ENCODE measurements at regions not wholly inside any gene's neighbourhood (a gene's known extent, or its start where the extent isn't known, plus 50 kb on each side); places are given as distances from the start of the nearest gene placed in this dataset.
A peak's percentile ranks its signal among the peaks of the same experiment; 100 is the strongest.

GRCh38 chrX:20538974-20539373 is 272.3 kb upstream of the RPS6KA3 start:
- no peak for DNase-seq (ENCODE audit: low read depth, low spot score)
- ChIA-PET CTCF (interaction anchor here (0.8 kb wide), 2 partner anchors 9 to 1207 kb away, joined by 3 to 6 read pairs; no protein-coding TSS in a partner anchor), POLR2A (no interaction called here)
- TF ChIP-seq CTCF (IDR thresholded peaks at IDR 0.05; ENCODE audit: insufficient read depth, low read length, missing control alignments) = no peak
- H3K4me3 ChIP-seq (ENCODE audit: low read depth, low read length) = no peak overlapping the region

- TF ChIP-seq CTCF (IDR thresholded peaks at IDR 0.05; ENCODE audit: insufficient read depth, low read length, missing control alignments) = no peak
- CTCF ChIA-PET = interaction anchor here (0.9 to 7.9 kb wide), 5 partner anchors 9 to 1215 kb away, joined by 3 to 62 read pairs (median 5); no protein-coding TSS in a partner anchor
- no peak for DNase-seq (ENCODE audit: low read depth, low spot score)
- POLR2A ChIA-PET = no interaction called here
- H3K4me3 ChIP-seq (ENCODE audit: low read depth, low read length) = no peak overlapping the region
Measured at GRCh38 chrX:20531667-20532066, 265.0 kb upstream of the RPS6KA3 start.

GRCh38 chrX:20530406-20530921 is 263.8 kb upstream of the RPS6KA3 start:
- no peak for DNase-seq (ENCODE audit: low read depth, low spot score)
- POLR2A ChIA-PET = no interaction called here
- H3K4me3 ChIP-seq (ENCODE audit: low read depth, low read length) = peak overlapping the region; percentile 27
- TF ChIP-seq CTCF (IDR thresholded peaks at IDR 0.05; ENCODE audit: insufficient read depth, low read length, missing control alignments) = peak; percentile 48
- CTCF ChIA-PET = interaction anchor here (0.6 to 7.9 kb wide), 22 partner anchors 8 to 1308 kb away, joined by 3 to 62 read pairs (median 5); partner anchors contain the start of gene MBTPS2

GRCh38 chrX:20529711-20530110 is 263.0 kb upstream of the RPS6KA3 start:
- no peak overlapping the region for H3K4me3 ChIP-seq (ENCODE audit: low read depth, low read length)
- DNase-seq (ENCODE audit: low read depth, low spot score) = no peak
- CTCF ChIA-PET = interaction anchor here (0.6 to 7.9 kb wide), 20 partner anchors 9 to 1419 kb away, joined by 3 to 62 read pairs (median 4); partner anchors contain the start of gene MBTPS2
- POLR2A ChIA-PET = no interaction called here
- no peak for TF ChIP-seq CTCF (IDR thresholded peaks at IDR 0.05; ENCODE audit: insufficient read depth, low read length, missing control alignments)

GRCh38 chrX:20529301-20529700 is 262.6 kb upstream of the RPS6KA3 start:
- POLR2A ChIA-PET = no interaction called here
- CTCF ChIA-PET = interaction anchor here (1.0 to 7.9 kb wide), 11 partner anchors 9 to 1419 kb away, joined by 3 to 62 read pairs (median 4); partner anchors contain the start of gene MBTPS2
- H3K4me3 ChIP-seq (ENCODE audit: low read depth, low read length) = no peak overlapping the region
- no peak for DNase-seq (ENCODE audit: low read depth, low spot score)
- TF ChIP-seq CTCF (IDR thresholded peaks at IDR 0.05; ENCODE audit: insufficient read depth, low read length, missing control alignments) = no peak

GRCh38 chrX:20527558-20528011 is 260.9 kb upstream of the RPS6KA3 start:
- no peak for TF ChIP-seq CTCF (IDR thresholded peaks at IDR 0.05; ENCODE audit: insufficient read depth, low read length, missing control alignments)
- POLR2A ChIA-PET = no interaction called here
- CTCF ChIA-PET = interaction anchor here (0.6 to 7.9 kb wide), 17 partner anchors 9 to 1458 kb away, joined by 3 to 62 read pairs (median 3); no protein-coding TSS in a partner anchor

More at GRCh38 chrX:20527558-20528011, 260.9 kb upstream of the RPS6KA3 start:
- H3K4me3 ChIP-seq (ENCODE audit: low read depth, low read length) = no peak overlapping the region
- DNase-seq (ENCODE audit: low read depth, low spot score) = no peak
